ENCODE measurements at regions not wholly inside any gene's neighbourhood (a gene's known extent, or its start where the extent isn't known, plus 50 kb on each side); places are given as distances from the start of the nearest gene placed in this dataset.
"Not testable (repeated sequence)": the region's sequence is repeated elsewhere in the genome, so short reads cannot be mapped to it uniquely, and the experiment has no call there.

DNA sequence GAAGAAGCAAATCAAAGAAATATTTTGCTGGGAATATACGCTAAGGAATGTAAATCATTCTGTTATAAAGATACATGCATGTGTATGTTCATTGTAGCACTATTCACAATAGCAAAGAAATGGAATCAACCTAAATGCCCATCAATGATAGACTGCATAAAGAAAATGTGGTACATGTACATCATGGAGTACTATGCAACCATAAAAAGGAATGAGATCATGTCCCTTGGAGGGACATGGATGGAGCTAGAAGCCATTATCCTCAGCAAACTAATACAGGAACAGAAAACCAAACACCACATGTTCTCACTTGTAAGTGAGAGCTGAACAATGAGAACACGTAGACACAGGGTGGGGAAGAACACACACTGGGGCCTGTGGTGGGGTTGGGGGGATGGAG lies 100.7 kb downstream of the FOXD2 start:
- TF ChIP-seq, protein P1, sequence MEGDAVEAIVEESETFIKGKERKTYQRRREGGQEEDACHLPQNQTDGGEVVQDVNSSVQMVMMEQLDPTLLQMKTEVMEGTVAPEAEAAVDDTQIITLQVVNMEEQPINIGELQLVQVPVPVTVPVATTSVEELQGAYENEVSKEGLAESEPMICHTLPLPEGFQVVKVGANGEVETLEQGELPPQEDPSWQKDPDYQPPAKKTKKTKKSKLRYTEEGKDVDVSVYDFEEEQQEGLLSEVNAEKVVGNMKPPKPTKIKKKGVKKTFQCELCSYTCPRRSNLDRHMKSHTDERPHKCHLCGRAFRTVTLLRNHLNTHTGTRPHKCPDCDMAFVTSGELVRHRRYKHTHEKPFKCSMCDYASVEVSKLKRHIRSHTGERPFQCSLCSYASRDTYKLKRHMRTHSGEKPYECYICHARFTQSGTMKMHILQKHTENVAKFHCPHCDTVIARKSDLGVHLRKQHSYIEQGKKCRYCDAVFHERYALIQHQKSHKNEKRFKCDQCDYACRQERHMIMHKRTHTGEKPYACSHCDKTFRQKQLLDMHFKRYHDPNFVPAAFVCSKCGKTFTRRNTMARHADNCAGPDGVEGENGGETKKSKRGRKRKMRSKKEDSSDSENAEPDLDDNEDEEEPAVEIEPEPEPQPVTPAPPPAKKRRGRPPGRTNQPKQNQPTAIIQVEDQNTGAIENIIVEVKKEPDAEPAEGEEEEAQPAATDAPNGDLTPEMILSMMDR (IDR thresholded peaks at IDR 0.05; ENCODE audit: control extremely low read depth in 1 of 3, insufficient read depth in 1 of 3, low read depth in 1 of 3, low read length in 3 of 3), result not testable (repeated sequence)
- TF ChIP-seq HDAC2 (IDR thresholded peaks at IDR 0.05; ENCODE audit: borderline replicate concordance in 1 of 2, low read depth in 2 of 2, low read length in 2 of 2); KDM1A (IDR thresholded peaks at IDR 0.05; ENCODE audit: borderline replicate concordance, low read length); POLR2A (IDR thresholded peaks at IDR 0.05; ENCODE audit: control extremely low read depth in 1 of 2, low read depth in 2 of 2, low read length in 2 of 2): not testable (repeated sequence)

Data from H1 (cell line).